SIG-M5 treated with dmso at 0.1 percent for 504 hours (cell line): ENCODE measurements at regions not wholly inside any gene's neighbourhood (a gene's known extent, or its start where the extent isn't known, plus 50 kb on each side); places are given as distances from the start of the nearest gene placed in this dataset.
"Not testable (repeated sequence)": the region's sequence is repeated elsewhere in the genome, so short reads cannot be mapped to it uniquely, and the experiment has no call there.

Experiments
- DNase-seq: peaks from one replicate; lab custom pipeline; 2025; ENCODE audit not compliant: unreplicated experiment; lab: John Stamatoyannopoulos, UW

- no peak for DNase-seq
These were observed 191.0 kb downstream of the NDUFA10 start for GRCh38 chr2:239834143-239834542.

DNA sequence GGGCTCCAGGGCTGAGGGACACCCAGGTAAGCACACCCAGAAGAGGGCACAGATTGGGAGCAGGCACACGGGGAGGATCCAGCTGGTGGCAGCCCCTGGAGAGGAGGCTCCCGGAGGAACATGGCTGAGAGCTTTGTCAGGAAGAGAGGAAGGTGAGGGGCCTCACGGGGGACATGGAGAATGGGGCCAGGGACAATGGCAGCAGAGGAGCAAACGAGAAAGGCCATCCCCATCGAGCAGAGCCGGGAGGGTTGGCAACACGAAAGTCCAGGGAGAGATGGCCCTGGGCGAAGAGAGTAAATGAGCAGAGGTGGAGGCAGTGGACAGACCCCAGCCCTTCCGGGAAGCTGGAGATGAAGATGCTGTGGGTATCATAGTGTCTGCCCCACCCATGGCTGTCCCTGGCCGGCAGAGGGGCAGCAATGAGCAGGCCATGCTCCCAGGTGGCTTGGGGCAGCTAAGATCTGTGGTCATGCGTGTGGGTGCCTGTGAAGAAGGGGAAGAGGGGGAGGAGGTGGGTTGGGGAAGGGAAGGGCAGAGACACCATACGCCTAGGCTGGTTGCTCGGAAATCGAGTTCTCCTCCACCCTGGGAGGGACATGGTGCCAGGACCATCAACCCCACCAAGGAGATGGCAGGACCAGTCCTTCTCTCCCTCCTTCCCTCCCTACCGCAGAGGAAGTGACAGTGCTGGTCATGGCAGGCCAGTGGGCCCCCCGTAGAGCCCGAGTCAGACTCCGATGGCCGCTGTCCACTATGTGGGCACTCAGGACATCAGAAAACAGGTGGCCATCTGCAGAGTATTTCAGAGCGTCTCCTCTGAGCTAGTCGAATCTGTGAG is 191.7 kb downstream of the NDUFA10 start:
- no peak for DNase-seq

- no peak for DNase-seq
These were observed 192.5 kb downstream of the NDUFA10 start for GRCh38 chr2:239832490-239833268.

DNA sequence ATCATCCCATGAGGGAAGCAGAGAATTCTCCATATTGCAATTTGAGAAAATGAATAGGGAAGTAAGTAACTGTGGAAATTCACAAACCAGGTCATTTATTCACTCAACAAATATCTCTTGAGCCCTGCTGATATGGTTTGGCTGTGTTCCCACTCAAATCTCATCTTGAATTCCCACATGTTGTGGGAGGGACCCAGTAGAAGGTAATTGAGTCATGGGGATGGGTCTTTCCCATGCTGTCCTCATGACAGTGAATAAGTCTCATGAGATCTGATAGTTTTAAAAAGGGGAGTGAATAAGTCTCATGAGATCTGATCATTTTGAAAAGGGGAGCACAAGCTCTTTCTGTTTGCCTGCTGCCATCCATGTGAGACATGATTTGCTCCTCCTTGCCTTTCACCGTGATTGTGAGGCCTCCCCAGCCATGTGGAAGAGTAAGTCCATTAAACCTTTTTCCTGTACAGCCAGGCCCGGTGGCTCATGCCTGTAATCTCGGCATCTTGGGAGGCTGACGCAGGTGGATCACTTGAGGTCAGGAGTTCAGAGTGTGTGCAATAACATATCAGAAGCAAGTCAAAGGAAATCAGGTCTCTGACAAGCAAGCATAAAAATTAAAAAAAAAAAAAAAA is 193.2 kb downstream of the NDUFA10 start:
- no peak for DNase-seq

DNA sequence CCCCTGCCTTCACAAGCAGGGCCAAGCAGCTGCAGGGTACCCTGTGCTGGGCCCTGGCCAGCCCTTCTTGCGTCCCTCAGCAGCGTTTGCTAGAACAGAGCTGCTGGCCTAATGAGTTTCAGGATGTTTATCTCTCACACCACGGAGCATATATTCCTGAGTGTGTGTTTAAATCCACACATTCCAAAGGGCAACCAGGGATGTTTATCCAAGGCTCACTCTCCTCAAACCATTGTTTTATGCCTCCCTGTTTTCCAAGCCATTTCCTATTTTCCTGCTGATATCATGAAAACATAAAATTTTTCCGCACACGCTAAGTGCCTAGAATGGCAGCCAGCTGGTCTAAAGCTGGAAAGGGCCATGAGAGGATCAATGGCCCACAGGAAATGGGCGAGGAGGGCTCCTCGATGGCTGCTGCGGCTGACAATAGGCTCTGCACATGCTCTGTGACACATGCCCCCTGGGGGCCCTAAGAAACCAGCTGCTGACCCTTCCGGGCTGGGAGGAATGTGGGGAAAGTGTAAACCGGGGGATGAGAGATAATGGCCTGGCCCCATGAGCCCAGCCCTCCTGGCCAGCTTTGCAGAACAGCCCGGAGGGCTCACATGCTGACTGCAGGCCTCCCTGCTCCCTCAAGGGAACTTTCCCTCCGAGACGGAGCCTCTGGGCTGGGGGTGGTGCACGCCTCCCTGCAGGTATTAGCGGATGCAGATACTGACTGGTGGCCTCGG is 194.0 kb downstream of the NDUFA10 start:
- no peak for DNase-seq

DNA sequence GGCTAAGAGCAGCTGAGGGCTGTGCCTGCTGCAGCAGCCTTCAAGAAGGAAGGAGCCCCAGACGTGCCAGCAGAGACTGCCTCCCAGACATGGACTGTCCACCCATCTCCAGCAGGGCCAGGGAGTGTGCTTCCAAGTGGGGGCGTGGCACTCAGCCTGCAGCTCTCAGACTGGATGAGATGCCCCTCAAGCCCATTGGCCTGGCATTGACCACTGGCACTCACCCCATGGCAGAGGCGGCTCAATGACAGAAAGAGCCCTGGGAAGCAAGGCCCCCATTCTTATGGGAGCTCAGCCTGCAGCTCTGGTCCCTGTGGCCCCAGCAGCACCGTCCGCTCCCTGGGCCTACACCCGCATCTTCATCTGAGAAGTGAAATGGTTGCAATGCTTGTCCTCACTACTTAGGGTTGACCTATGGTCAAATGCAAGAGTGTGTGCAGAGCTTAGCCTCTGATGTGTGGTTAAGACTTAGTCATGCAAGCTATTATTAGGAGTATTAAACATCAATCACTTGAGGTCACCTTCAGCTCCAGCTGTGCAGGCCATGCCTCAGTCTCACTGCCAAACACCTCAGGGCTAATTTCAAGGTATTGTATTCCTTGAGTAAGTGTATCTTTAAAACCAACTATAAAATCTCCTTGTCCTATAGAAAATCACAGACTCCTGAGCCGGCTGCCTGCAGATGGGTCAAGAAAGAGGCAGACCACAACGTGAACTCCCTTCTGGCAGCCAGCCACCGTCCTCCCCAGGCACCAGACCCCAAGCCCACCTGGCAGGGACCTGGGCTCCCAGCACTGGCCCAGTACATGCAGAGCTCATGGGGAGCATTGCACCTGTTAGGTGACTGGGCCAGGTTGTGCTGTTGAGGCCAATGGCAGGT is 194.8 kb downstream of the NDUFA10 start:
- DNase-seq, result no peak

DNA sequence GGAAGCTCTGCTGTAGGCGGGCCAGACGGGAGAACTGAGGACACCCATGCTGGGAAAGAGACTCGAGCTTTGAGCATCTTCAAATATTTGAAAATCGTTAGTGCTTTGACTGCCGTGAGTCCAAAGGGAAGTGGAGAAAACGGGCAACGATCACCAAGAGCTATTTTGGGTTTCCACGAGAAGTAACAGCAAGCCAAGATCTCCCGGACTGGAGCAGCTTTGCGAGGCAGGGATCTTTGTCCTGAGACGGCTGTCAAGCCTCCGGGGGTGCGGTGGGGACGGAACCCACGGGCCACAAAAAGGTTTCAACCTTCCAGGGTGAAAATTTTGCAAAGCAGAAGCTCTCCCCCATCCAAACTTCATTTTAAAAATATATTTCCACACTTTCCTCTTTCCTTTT is 195.8 kb downstream of the NDUFA10 start:
- DNase-seq, result no peak

DNA sequence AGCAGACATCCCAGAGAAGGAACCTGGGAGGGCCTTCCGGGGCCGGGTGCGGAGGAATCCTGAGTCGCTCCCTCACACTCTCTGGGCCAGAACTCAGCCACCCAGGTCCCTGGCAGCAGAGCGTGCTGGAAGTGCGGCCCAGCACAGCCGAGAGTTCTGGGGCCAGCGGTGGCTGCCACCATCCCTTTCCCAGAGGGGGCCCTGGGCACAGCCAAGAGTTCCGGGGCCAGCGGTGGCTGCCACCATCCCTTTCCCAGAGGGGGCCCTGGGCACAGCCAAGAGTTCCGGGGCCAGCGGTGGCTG is 196.2 kb downstream of the NDUFA10 start:
- DNase-seq, result not testable (repeated sequence)

GRCh38 chr2:239828192-239828972 is 196.8 kb downstream of the NDUFA10 start:
- DNase-seq, result no peak

DNA sequence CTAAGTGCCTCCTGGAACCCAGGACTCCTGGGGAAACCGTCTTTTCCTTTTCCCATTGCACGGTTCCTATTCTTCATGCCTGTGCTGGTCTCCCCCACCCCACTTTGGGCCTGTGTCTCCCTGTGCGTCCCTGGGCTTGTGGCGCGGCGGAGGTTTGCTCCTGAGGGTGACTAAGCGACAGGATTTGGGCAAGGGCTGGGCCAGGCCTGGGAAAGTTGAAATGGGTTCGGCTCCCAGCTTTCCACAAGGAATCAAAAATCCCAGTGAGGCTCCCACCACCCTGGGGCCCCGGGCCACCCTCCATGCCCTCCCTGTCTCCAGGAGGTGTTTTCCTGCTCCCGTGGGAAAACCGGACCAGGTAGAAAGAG is 197.6 kb downstream of the NDUFA10 start:
- no peak for DNase-seq

DNA sequence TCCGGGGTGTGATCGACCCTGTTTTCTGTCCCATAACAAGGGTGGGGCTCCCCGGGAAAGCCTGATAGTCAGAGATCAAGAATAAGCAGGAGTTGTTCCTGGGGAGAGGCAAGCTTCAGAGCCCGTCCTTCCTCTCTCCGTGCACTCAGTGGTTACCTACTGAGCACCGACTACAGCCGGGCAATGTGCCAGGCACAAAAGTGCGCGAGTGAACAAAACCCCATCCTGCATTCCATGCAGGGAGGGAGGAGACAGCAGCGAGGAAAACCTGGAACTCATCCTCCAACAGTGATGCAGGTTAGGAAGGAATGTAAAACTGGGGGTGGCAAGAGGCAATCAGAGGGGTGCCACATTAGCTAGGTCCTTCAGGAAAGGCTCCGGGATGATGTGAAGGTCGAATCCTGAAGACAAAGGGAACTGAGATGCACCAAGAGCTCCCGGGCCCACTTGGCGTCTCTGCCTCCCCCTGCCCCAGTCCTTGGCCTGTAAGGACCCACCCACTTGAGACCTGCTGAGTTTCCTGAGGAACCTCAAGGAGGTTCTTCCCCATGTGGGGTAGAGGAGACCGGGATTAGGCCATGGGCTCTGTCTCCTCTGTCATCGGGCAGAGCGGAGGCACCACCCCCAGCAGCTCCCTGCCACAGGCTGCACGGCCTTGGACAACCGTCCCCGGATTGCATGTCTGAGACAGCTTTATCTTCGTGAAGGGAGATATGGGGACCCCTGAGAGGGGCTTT is 198.2 kb downstream of the NDUFA10 start:
- DNase-seq, result no peak

GRCh38 chr2:239826376-239826775 is 198.8 kb downstream of the NDUFA10 start:
- no peak for DNase-seq

GRCh38 chr2:239825705-239825979 is 199.5 kb downstream of the NDUFA10 start:
- no peak for DNase-seq

- DNase-seq, result no peak
These were observed 200.1 kb downstream of the NDUFA10 start for GRCh38 chr2:239824866-239825704.

DNA sequence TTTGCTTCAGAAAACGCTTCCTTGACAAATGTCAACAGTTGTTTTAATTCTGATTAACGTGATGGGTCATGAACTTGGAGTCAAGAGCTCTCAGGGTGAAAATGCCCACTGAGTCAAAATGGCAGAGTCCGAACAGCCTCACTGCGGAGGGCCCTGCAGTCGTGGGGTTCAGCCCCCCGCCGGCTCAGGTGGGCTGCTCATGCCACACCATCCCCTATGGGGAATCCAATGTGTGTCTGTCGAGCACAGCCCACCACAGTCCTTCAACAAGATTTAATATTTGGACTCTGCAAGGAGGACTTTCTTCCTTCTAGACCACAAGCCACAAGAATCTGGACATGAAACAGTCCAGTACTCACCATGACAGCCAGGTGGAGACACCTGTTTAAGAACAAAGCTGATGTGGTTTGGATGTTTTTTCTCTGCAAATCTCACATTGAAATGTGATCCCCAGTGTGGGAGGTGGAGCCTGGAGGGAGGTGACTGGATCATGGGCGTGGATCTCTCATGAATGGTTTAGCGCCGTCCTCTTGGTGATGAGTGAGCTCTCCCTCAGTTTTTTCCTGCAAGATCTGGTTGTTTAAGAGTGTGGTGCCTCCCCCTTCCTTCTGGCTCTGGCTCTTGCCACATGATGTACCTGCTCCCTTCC is 201.0 kb downstream of the NDUFA10 start:
- DNase-seq, result peak; percentile 15

DNA sequence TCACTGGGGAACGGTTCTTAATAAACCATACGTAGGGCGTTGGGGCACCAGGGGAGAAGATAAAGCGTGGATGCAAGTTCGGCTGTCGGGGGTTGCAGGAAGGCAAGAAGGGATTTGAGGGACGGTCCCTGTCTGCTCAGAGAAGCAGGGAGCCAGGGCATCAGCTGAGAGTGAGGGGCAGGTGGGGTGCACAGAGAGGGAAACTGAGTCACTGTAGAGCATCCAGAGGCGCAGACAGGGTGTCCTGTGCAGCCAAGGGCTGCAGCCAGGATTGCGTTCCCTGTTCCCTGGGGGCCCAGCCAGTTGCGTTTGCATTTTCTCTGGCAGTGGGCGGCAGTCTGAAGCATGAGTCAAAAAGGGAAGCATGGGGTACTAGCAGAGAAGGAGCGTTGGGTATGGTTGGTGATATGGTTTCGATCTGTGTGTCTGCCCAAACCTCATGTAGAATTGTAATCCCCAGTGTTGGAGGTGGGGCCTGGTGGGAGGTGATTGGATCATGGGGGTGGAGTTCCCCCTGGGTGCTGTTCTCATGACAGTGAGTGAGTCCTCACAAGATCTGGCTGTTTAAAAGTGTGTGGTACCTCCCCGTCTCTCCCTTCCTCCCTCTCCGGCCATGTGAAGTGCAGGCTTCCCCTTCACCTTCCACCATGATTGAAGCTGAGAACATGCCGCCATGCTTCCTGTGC is 202.9 kb downstream of the NDUFA10 start:
- DNase-seq, result peak; percentile 46

GRCh38 chr2:239821694-239822075 is 203.5 kb downstream of the NDUFA10 start:
- no peak for DNase-seq
